MM.1S (cell line): ENCODE measurements at regions not wholly inside any gene's neighbourhood (a gene's known extent, or its start where the extent isn't known, plus 50 kb on each side); places are given as distances from the start of the nearest gene placed in this dataset.

ENCODE experiments used
- DNase-seq: peaks from one replicate; pipeline ENCODE4 v3.0.0-alpha.2; 2015
- H2AFZ ChIP-seq: fragments of 300-600 bp; sonication (generic); 2 replicates; pipeline ENCODE4 v1.6.0; 2016; ENCODE audit warnings: antibody characterized with exemption, low read length
- H3F3A ChIP-seq: fragments of 300-600 bp; sonication (generic); 2 replicates; pipeline ENCODE4 v1.6.1; 2016; ENCODE audit warnings: mild to moderate bottlenecking, antibody characterized with exemption, low read length, moderate library complexity, mixed read lengths; ENCODE audit not compliant: insufficient read depth
- H3K27ac ChIP-seq: fragments of 300-600 bp; sonication (generic); 2 replicates; pipeline ENCODE4 v1.5.1; 2016; ENCODE audit warnings: mild to moderate bottlenecking, low read length
- H3K27me3 ChIP-seq: fragments of 300-600 bp; sonication (generic); replicated peaks from 2 replicates; pipeline ENCODE4 v1.6.0; 2016; ENCODE audit warnings: low read length; ENCODE audit not compliant: insufficient read depth
- H3K36me3 ChIP-seq: fragments of 300-600 bp; sonication (generic); replicated peaks from 2 replicates; pipeline ENCODE4 v1.6.1; 2016; ENCODE audit warnings: mild to moderate bottlenecking, low read length, mixed read lengths; ENCODE audit not compliant: insufficient read depth
- H3K4me1 ChIP-seq: fragments of 300-600 bp; sonication (generic); 2 replicates; pipeline ENCODE4 v1.6.1; 2016; ENCODE audit warnings: low read length, mixed read lengths
- H3K4me2 ChIP-seq: fragments of 300-600 bp; sonication (generic); 2 replicates; pipeline ENCODE4 v1.6.0; 2016; ENCODE audit warnings: low read depth, low read length
- H3K4me3 ChIP-seq: fragments of 300-600 bp; sonication (generic); 2 replicates; pipeline ENCODE4 v1.5.1; 2016; ENCODE audit warnings: low read length, mixed read lengths
- H3K79me2 ChIP-seq: fragments of 300-600 bp; sonication (generic); 2 replicates; pipeline ENCODE4 v1.6.1; 2016; ENCODE audit warnings: mixed run types, low read length, mixed read lengths
- H3K9ac ChIP-seq: fragments of 300-600 bp; sonication (generic); 2 replicates; pipeline ENCODE4 v1.6.1; 2016; ENCODE audit warnings: low read length, mixed read lengths
- H3K9me2 ChIP-seq: fragments of 300-600 bp; sonication (generic); replicated peaks from 2 replicates; pipeline ENCODE4 v1.6.1; 2016; ENCODE audit warnings: mild to moderate bottlenecking, low read length, mixed read lengths; ENCODE audit not compliant: insufficient read depth
- H3K9me3 ChIP-seq: fragments of 300-600 bp; sonication (generic); replicated peaks from 2 replicates; pipeline ENCODE4 v1.6.1; 2016; ENCODE audit warnings: mild to moderate bottlenecking, low read length, mixed read lengths; ENCODE audit not compliant: insufficient read depth
- H4K20me1 ChIP-seq: fragments of 300-600 bp; sonication (generic); 2 replicates; pipeline ENCODE4 v1.6.1; 2016; ENCODE audit warnings: mild to moderate bottlenecking, low read length, moderate library complexity, mixed read lengths; ENCODE audit not compliant: insufficient read depth
- CTCF ChIP-seq: fragments of 300-600 bp; sonication (generic); IDR thresholded peaks from 2 replicates; pipeline ENCODE4 v1.5.1; 2016; ENCODE audit warnings: antibody characterized with exemption, low read length, mixed read lengths
- EZH2 ChIP-seq: fragments of 300-600 bp; sonication (generic); optimal IDR thresholded peaks from 2 replicates; pipeline ENCODE3; 2017; ENCODE audit warnings: low read depth, mild to moderate bottlenecking, antibody characterized with exemption, low read length, mixed read lengths
- EZH2phosphoT487 ChIP-seq: fragments of 300-600 bp; sonication (generic); IDR thresholded peaks from 2 replicates; pipeline ENCODE4 v1.6.1; 2018; ENCODE audit warnings: antibody characterized with exemption, low read length

GRCh38 chr21:21737186-21737585 lies 739.0 kb downstream of the NCAM2 start:
- no peaks in the 10 kb centered on the region for H3K27me3 ChIP-seq
- no peak overlapping the region for H2AFZ ChIP-seq

GRCh38 chr21:21740207-21740606 lies 742.0 kb downstream of the NCAM2 start:
- Histone ChIP-seq H3K9ac (no peak overlapping the region), H3K4me3 (no peak overlapping the region), H3K9me2 (no peaks in the 10 kb centered on the region), H3K79me2 (no peaks in the 10 kb centered on the region), H3K4me1 (peaks cover 12% of the 10 kb centered on the region; the same call in 1 of the 2 replicates), H4K20me1 (no peaks in the 10 kb centered on the region), H3K27ac (no peak overlapping the region), H3K27me3 (no peaks in the 10 kb centered on the region), H3F3A (no peaks in the 10 kb centered on the region), H3K36me3 (no peaks in the 10 kb centered on the region), H3K4me2 (no peak overlapping the region), H3K9me3 (no peaks in the 10 kb centered on the region), H2AFZ (no peak overlapping the region)
- no peak for TF ChIP-seq EZH2
- TF ChIP-seq CTCF: no peak
- TF ChIP-seq EZH2phosphoT487: no peak
- no peak for DNase-seq

More at GRCh38 chr21:21737186-21737585, 739.0 kb downstream of the NCAM2 start:
- Histone ChIP-seq H4K20me1 (no peaks in the 10 kb centered on the region), H3K9ac (no peak overlapping the region), H3K4me1 (no peaks in the 10 kb centered on the region), H3K27ac (no peak overlapping the region), H3K9me2 (no peaks in the 10 kb centered on the region), H3K4me3 (no peak overlapping the region), H3F3A (no peaks in the 10 kb centered on the region), H3K79me2 (no peaks in the 10 kb centered on the region), H3K36me3 (no peaks in the 10 kb centered on the region), H3K4me2 (no peak overlapping the region), H3K9me3 (no peaks in the 10 kb centered on the region)
- no peak for TF ChIP-seq EZH2
- no peak for TF ChIP-seq EZH2phosphoT487
- no peak for DNase-seq

- H3K79me2 ChIP-seq: no peaks in the 10 kb centered on the region
- no peaks in the 10 kb centered on the region for H3K27me3 ChIP-seq
- no peak overlapping the region for H3K4me3 ChIP-seq
- no peak for DNase-seq
- H3K9me2 ChIP-seq: no peaks in the 10 kb centered on the region
- H3K4me2 ChIP-seq: no peak overlapping the region
- no peaks in the 10 kb centered on the region for H3K9me3 ChIP-seq
- no peak overlapping the region for H3K9ac ChIP-seq
- no peaks in the 10 kb centered on the region for H3K36me3 ChIP-seq
- no peaks in the 10 kb centered on the region for H3K4me1 ChIP-seq
- no peaks in the 10 kb centered on the region for H3F3A ChIP-seq
- H2AFZ ChIP-seq: no peak overlapping the region
- no peak overlapping the region for H3K27ac ChIP-seq
- no peak for TF ChIP-seq EZH2
- no peaks in the 10 kb centered on the region for H4K20me1 ChIP-seq
These were observed 752.1 kb downstream of the NCAM2 start for GRCh38 chr21:21750124-21750825.

- no peak overlapping the region for H2AFZ ChIP-seq
- H3K9ac ChIP-seq: no peak overlapping the region
- no peak overlapping the region for H3K27ac ChIP-seq
- no peaks in the 10 kb centered on the region for H3K9me3 ChIP-seq
- H3K9me2 ChIP-seq: no peaks in the 10 kb centered on the region
- TF ChIP-seq EZH2phosphoT487 (no peak), CTCF (no peak), EZH2 (no peak)
- no peaks in the 10 kb centered on the region for H4K20me1 ChIP-seq
- no peaks in the 10 kb centered on the region for H3K36me3 ChIP-seq
- no peak overlapping the region for H3K4me3 ChIP-seq
- DNase-seq: no peak
- H3K79me2 ChIP-seq: no peaks in the 10 kb centered on the region
- H3K4me1 ChIP-seq: no peaks in the 10 kb centered on the region
- H3F3A ChIP-seq: no peaks in the 10 kb centered on the region
- H3K27me3 ChIP-seq: no peaks in the 10 kb centered on the region
- no peak overlapping the region for H3K4me2 ChIP-seq
These were observed 753.1 kb downstream of the NCAM2 start for GRCh38 chr21:21751286-21751685.
